IMR-90 (cell line): ENCODE measurements at regions not wholly inside any gene's neighbourhood (a gene's known extent, or its start where the extent isn't known, plus 50 kb on each side); places are given as distances from the start of the nearest gene placed in this dataset.

ENCODE experiments used
- ATAC-seq: fragments of 200-7000 bp; cut with Tn5 transposase; 2 replicates; pipeline ENCODE4 v1.9.1; 2020; ENCODE audit warnings: low read depth, mild to moderate bottlenecking, moderate library complexity
- BruUV-seq: library from RNA; stranded (reverse); fragments of 400-500 nt; replicated peaks from 2 replicates; lab custom pipeline; 2021; lab: Mats Ljungman, UMichigan
- CTCF ChIA-PET: fragments of 300-600 bp; formaldehyde crosslinking; extraction: SDS; loops from one replicate; lab custom pipeline; 2021; ENCODE audit warnings: antibody characterized with exemption; lab: Yijun Ruan, JAX
- POLR2A ChIA-PET: fragments of 300-600 bp; sonication (Branson Sonifier 250); formaldehyde crosslinking; loops from one replicate; lab custom pipeline; 2022; ENCODE audit warnings: antibody characterized with exemption; ENCODE audit not compliant: unreplicated experiment; lab: Charles Lee
- DNase-seq: peaks from one replicate; pipeline ENCODE4 v3.0.0; 2013
- H2AFZ ChIP-seq: replicated peaks from 2 replicates; pipeline ENCODE3; 2013; ENCODE audit warnings: low read length, mild to moderate bottlenecking; ENCODE audit not compliant: poor library complexity
- H2AK5ac ChIP-seq: 2 replicates; pipeline ENCODE4 v1.6.1; 2013; ENCODE audit warnings: low read depth, low read length, inconsistent platforms
- H2AK9ac ChIP-seq: replicated peaks from 2 replicates; pipeline ENCODE3; 2013; ENCODE audit warnings: mild to moderate bottlenecking, low read depth, low read length, moderate library complexity; ENCODE audit not compliant: poor library complexity
- H2BK120ac ChIP-seq: 2 replicates; pipeline ENCODE4 v1.6.1; 2013; ENCODE audit warnings: low read depth, low read length, inconsistent platforms
- H2BK15ac ChIP-seq: 3 replicates; pipeline ENCODE4 v1.6.1; 2013; ENCODE audit warnings: low read depth, low read length, inconsistent platforms
- H2BK20ac ChIP-seq: 2 replicates; pipeline ENCODE4 v1.6.1; 2013; ENCODE audit warnings: low read depth, mild to moderate bottlenecking, inconsistent platforms, low read length, moderate library complexity
- H2BK5ac ChIP-seq: 2 replicates; pipeline ENCODE4 v1.6.1; 2013; ENCODE audit warnings: mild to moderate bottlenecking, low read depth, low read length, inconsistent platforms; ENCODE audit not compliant: poor library complexity, severe bottlenecking
- H3K14ac ChIP-seq: replicated peaks from 2 replicates; pipeline ENCODE4 v1.6.1; 2013; ENCODE audit warnings: low read depth, low read length, inconsistent platforms
- H3K18ac ChIP-seq: 2 replicates; pipeline ENCODE4 v1.6.1; 2013; ENCODE audit warnings: low read depth, low read length, control low read depth
- H3K23ac ChIP-seq: 2 replicates; pipeline ENCODE4 v1.6.1; 2013; ENCODE audit warnings: low read depth, low read length, inconsistent platforms
- H3K27ac ChIP-seq: 2 replicates; pipeline ENCODE4 v1.5.1; 2013; ENCODE audit warnings: mild to moderate bottlenecking, control low read depth, low read length; ENCODE audit not compliant: insufficient read depth
- H3K27me3 ChIP-seq: 2 replicates; pipeline ENCODE4 v1.6.1; 2013; ENCODE audit warnings: low read length; ENCODE audit not compliant: control insufficient read depth, insufficient read depth
- H3K36me3 ChIP-seq: 2 replicates; pipeline ENCODE4 v1.6.1; 2013; ENCODE audit warnings: low read length, mixed read lengths; ENCODE audit not compliant: control insufficient read depth, insufficient read depth
- H3K4ac ChIP-seq: 2 replicates; pipeline ENCODE4 v1.6.1; 2013; ENCODE audit warnings: low read depth, low read length, inconsistent platforms
- H3K4me1 ChIP-seq: 2 replicates; pipeline ENCODE4 v1.6.1; 2013; ENCODE audit warnings: low read length, mixed read lengths; ENCODE audit not compliant: control insufficient read depth, insufficient read depth
- H3K4me2 ChIP-seq: 2 replicates; pipeline ENCODE4 v1.6.1; 2013; ENCODE audit warnings: low read depth, mild to moderate bottlenecking, control low read depth, low read length, moderate library complexity
- H3K4me3 ChIP-seq: 2 replicates; pipeline ENCODE4 v1.5.1; 2013; ENCODE audit warnings: low read depth, mild to moderate bottlenecking, control low read depth, low read length, moderate library complexity; ENCODE audit not compliant: insufficient read depth
- H3K56ac ChIP-seq: 2 replicates; pipeline ENCODE4 v1.6.1; 2013; ENCODE audit warnings: low read length, inconsistent platforms; ENCODE audit not compliant: insufficient read depth; ENCODE audit errors: extremely low read depth
- H3K79me1 ChIP-seq, 2 experiments: 2 replicates each; pipeline ENCODE4 v1.6.1; 2013; ENCODE audit warnings: low read length in 2 of 2, inconsistent platforms in 1 of 2, low read depth in 1 of 2
- H3K9ac ChIP-seq: 2 replicates; pipeline ENCODE4 v1.6.1; 2013; ENCODE audit warnings: low read depth, low read length, control low read depth
- H3K9me1 ChIP-seq: 2 replicates; pipeline ENCODE4 v1.6.1; 2013; ENCODE audit warnings: low read length, inconsistent platforms; ENCODE audit not compliant: insufficient read depth
- H3K9me3 ChIP-seq: 2 replicates; pipeline ENCODE4 v1.6.1; 2013; ENCODE audit warnings: low read length; ENCODE audit not compliant: control insufficient read depth, insufficient read depth
- H4K20me1 ChIP-seq: 2 replicates; pipeline ENCODE4 v1.6.1; 2013; ENCODE audit warnings: low read length, inconsistent platforms; ENCODE audit not compliant: insufficient read depth
- H4K5ac ChIP-seq: 2 replicates; pipeline ENCODE4 v1.6.1; 2013; ENCODE audit warnings: mild to moderate bottlenecking, low read depth, low read length, control low read depth
- H4K8ac ChIP-seq, 2 experiments: 2 replicates each; pipeline ENCODE4 v1.6.1; 2013; ENCODE audit warnings: low read depth in 2 of 2, low read length in 2 of 2, control low read depth in 1 of 2, inconsistent platforms in 1 of 2
- H4K91ac ChIP-seq: 2 replicates; pipeline ENCODE4 v1.6.1; 2013; ENCODE audit warnings: low read depth, low read length, inconsistent platforms; ENCODE audit not compliant: insufficient read depth
- CHD1 ChIP-seq: IDR thresholded peaks from 2 replicates; pipeline ENCODE4 v1.6.1; 2012; ENCODE audit warnings: low read depth, low read length, improper control_type of control experiment
- FOS ChIP-seq: fragments of 150-350 bp; IDR thresholded peaks from 2 replicates; pipeline ENCODE4 v1.6.1; 2016; ENCODE audit warnings: low read depth, low read length
- MXI1 ChIP-seq: IDR thresholded peaks from 2 replicates; pipeline ENCODE4 v1.6.1; 2012; ENCODE audit warnings: low read depth, mild to moderate bottlenecking, low read length, moderate library complexity, borderline replicate concordance
- WGBS, 2 experiments: methylation state at CpG; one replicate each; pipeline versions ENCODE4 v1.1.5 to v1.1.7; 2013; ENCODE audit warnings: missing lambda C conversion rate in 2 of 2; ENCODE audit not compliant: insufficient read length in 1 of 2; ENCODE audit errors: extremely low coverage in 2 of 2; 5-methylcytosine and 5-hydroxymethylcytosine counted together
- dilution Hi-C: fragments of 300-500 bp; cut with HindIII; formaldehyde crosslinking; loops from one replicate; pipeline ENCODE4 v1.14.3; 2018; ENCODE audit warnings: low sequenced_read_pairs; ENCODE audit not compliant: unreplicated experiment
- in situ Hi-C: fragments of 300-500 bp; cut with MboI; formaldehyde crosslinking; loops from 3 replicates; pipeline ENCODE4 v1.14.3; 2019; ENCODE audit warnings: low sequenced_read_pairs, inconsistent platforms, mixed read lengths
- intact Hi-C: fragments of 100-400 bp; cut with micrococcal nuclease; formaldehyde crosslinking; loops from 2 replicates; pipeline ENCODE4 v1.10.0; 2022

DNA sequence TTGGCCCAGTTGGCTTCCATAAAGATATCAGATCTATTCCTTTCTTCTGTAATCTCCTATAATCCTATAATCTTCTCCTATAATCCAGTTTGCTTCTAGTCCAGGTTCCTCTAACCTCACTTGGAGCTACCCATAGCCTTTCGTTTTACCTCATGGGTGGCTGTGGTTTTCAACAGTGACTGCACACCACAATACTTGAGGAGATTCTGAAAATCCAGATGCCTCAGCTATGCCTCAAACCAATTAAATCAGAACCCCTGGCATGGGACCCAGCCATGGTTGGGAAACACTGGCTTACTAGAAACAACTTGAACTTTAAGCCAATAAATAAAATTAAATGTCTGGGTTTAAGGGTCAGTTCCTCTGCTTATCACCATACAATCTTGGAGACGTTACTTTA, 86.1 kb upstream of the NTRK3 start:
- H2BK120ac ChIP-seq = no peak overlapping the region
- H3K9ac ChIP-seq = no peak overlapping the region
- no peak overlapping the region for H2AFZ ChIP-seq
- BruUV-seq = no TSS peak
- CTCF ChIA-PET = no interaction called here
- WGBS, 2 experiments = no CpG with 5 or more reads among the region's 2 CpGs
- no peak overlapping the region for H4K8ac ChIP-seq
- no peak overlapping the region for H2BK15ac ChIP-seq
- no peaks in the 10 kb centered on the region for H4K20me1 ChIP-seq
- no peaks in the 10 kb centered on the region for H3K4me1 ChIP-seq
- POLR2A ChIA-PET = interaction anchor here (0.6 kb wide), 1 partner anchor 9 kb away, joined by 4 read pairs; no protein-coding TSS in a partner anchor
- dilution Hi-C loops (no loop called here), intact Hi-C loops (no loop called here), in situ Hi-C loops (no loop called here)
- no peaks in the 10 kb centered on the region for H3K79me1 ChIP-seq
- no peaks in the 10 kb centered on the region for H3K36me3 ChIP-seq
- H3K18ac ChIP-seq = no peak overlapping the region
- no peak overlapping the region for H3K4me2 ChIP-seq
- H3K4me3 ChIP-seq = no peak overlapping the region
- H4K5ac ChIP-seq = no peak overlapping the region
- no peaks in the 10 kb centered on the region for H3K9me3 ChIP-seq
- no peaks in the 10 kb centered on the region for H3K9me1 ChIP-seq
- TF ChIP-seq FOS (no peak), CHD1 (no peak), MXI1 (no peak)
- ATAC-seq (no peak), DNase-seq (no peak)
- H3K27me3 ChIP-seq = no peaks in the 10 kb centered on the region
- H3K23ac ChIP-seq = no peak overlapping the region
- H3K27ac ChIP-seq = no peak overlapping the region
- no peak overlapping the region for H4K91ac ChIP-seq
- H3K4ac ChIP-seq = no peak overlapping the region
- no peak overlapping the region for H2AK5ac ChIP-seq
- no peak overlapping the region for H2BK5ac ChIP-seq
- H2AK9ac ChIP-seq = no peak overlapping the region
- no peak overlapping the region for H3K56ac ChIP-seq
- no peak overlapping the region for H2BK20ac ChIP-seq
- H3K14ac ChIP-seq = no peak overlapping the region
